Endothelial cell of umbilical vein (primary cell): ENCODE measurements at regions not wholly inside any gene's neighbourhood (a gene's known extent, or its start where the extent isn't known, plus 50 kb on each side); places are given as distances from the start of the nearest gene placed in this dataset.

Experiments used
- BruUV-seq: library from RNA; stranded (reverse); fragments of 400-500 nt; replicated peaks from 2 replicates; lab custom pipeline; 2021; lab: Mats Ljungman, UMichigan
- CTCF ChIA-PET: fragments of 300-600, 350-600 bp; sonication (Branson Sonifier 250); formaldehyde crosslinking; loops from one replicate; lab custom pipeline; 2021; ENCODE audit warnings: antibody characterized with exemption, inconsistent platforms; lab: Charles Lee
- POLR2A ChIA-PET: fragments of 300-600, 350-600 bp; sonication (Branson Sonifier 250); formaldehyde crosslinking; loops from one replicate; lab custom pipeline; 2021; ENCODE audit warnings: antibody characterized with exemption, inconsistent platforms; lab: Charles Lee
- DNase-seq: peaks from one replicate; pipeline ENCODE4 v3.0.0-alpha.2; 2011; ENCODE audit warnings: low read depth, low spot score
- FAIRE-seq: peaks from 2 replicates; lab custom pipeline; 2011; peaks lifted over from hg19 to GRCh38; lab: Jason Lieb, UNC
- H2AFZ ChIP-seq: 2 replicates; pipeline ENCODE4 v1.6.0; 2012; ENCODE audit warnings: low read depth, low read length, control low read depth, inconsistent platforms
- H3K27ac ChIP-seq: 2 replicates; pipeline ENCODE4 v1.5.1; 2011; ENCODE audit warnings: low read depth, mild to moderate bottlenecking, control low read depth, low read length, moderate library complexity; ENCODE audit not compliant: insufficient read depth
- H3K27me3 ChIP-seq, 2 experiments: 2 replicates each; pipeline versions ENCODE4 v1.6.0 to v1.6.1; 2011; ENCODE audit warnings: low read length in 2 of 2, mixed read lengths in 1 of 2; ENCODE audit not compliant: control insufficient read depth in 2 of 2, insufficient read depth in 2 of 2
- H3K36me3 ChIP-seq, 2 experiments: 2 replicates in 1 of 2; 3 replicates in 1 of 2; pipeline ENCODE4 v1.5.1; 2011; ENCODE audit warnings: low read length in 2 of 2, mild to moderate bottlenecking in 1 of 2, moderate library complexity in 1 of 2; ENCODE audit not compliant: control insufficient read depth in 2 of 2, insufficient read depth in 2 of 2; ENCODE audit errors: extremely low read depth in 1 of 2
- H3K4me1 ChIP-seq: 3 replicates; pipeline ENCODE4 v1.5.1; 2011; ENCODE audit warnings: mild to moderate bottlenecking, low read length; ENCODE audit not compliant: control insufficient read depth, insufficient read depth; ENCODE audit errors: extremely low read depth
- H3K4me2 ChIP-seq: 2 replicates; pipeline ENCODE4 v1.6.1; 2011; ENCODE audit warnings: low read length, control low read depth, mixed read lengths; ENCODE audit not compliant: insufficient read depth
- H3K4me3 ChIP-seq, 3 experiments: fragments of 200-600 bp in 1 of 3; sonication (generic), shearing (Covaris generic) in 1 of 3; replicated peaks in 1 of 3; 2 replicates each; pipeline ENCODE4 v1.5.1; 2011 to 2016; ENCODE audit warnings: control low read depth in 3 of 3, low read length in 3 of 3, mild to moderate bottlenecking in 2 of 3, inconsistent platforms in 1 of 3, low read depth in 1 of 3, moderate library complexity in 1 of 3; ENCODE audit not compliant: insufficient read depth in 1 of 3
- H3K79me2 ChIP-seq: 2 replicates; pipeline ENCODE4 v1.6.0; 2012; ENCODE audit warnings: low read length, inconsistent platforms; ENCODE audit not compliant: control insufficient read depth, insufficient read depth
- H3K9ac ChIP-seq: replicated peaks from 2 replicates; pipeline ENCODE3; 2011; ENCODE audit warnings: low read length, control low read depth; ENCODE audit not compliant: insufficient read depth; ENCODE audit errors: extremely low read depth
- H3K9me1 ChIP-seq: replicated peaks from 3 replicates; pipeline ENCODE4 v1.6.0; 2011; ENCODE audit warnings: mild to moderate bottlenecking, low read length; ENCODE audit not compliant: control insufficient read depth, insufficient read depth; ENCODE audit errors: extremely low read depth
- H3K9me3 ChIP-seq: replicated peaks from 2 replicates; pipeline ENCODE4 v1.5.1; 2012; ENCODE audit warnings: low read length, inconsistent platforms; ENCODE audit not compliant: control insufficient read depth, insufficient read depth
- H4K20me1 ChIP-seq: replicated peaks from 2 replicates; pipeline ENCODE3; 2011; ENCODE audit warnings: mild to moderate bottlenecking, low read length; ENCODE audit not compliant: control insufficient read depth, insufficient read depth; ENCODE audit errors: extremely low read depth
- EZH2 ChIP-seq: IDR thresholded peaks from 2 replicates; pipeline ENCODE4 v1.6.1; 2012; ENCODE audit warnings: borderline replicate concordance, low read depth, mild to moderate bottlenecking, moderate library complexity, low read length, inconsistent platforms; ENCODE audit not compliant: severe bottlenecking
- FOS ChIP-seq: IDR thresholded peaks from 2 replicates; pipeline ENCODE4 v1.6.1; 2011; ENCODE audit warnings: mild to moderate bottlenecking, low read length, moderate library complexity, borderline replicate concordance; ENCODE audit not compliant: insufficient read depth
- GATA2 ChIP-seq: IDR thresholded peaks from 2 replicates; pipeline ENCODE4 v1.7.0; 2011; ENCODE audit warnings: low read depth, mild to moderate bottlenecking, moderate library complexity, mixed read lengths, low read length; ENCODE audit not compliant: insufficient read length, insufficient read depth
- JUN ChIP-seq: IDR thresholded peaks from 2 replicates; pipeline ENCODE4 v1.6.1; 2011; ENCODE audit warnings: borderline replicate concordance, low read depth; ENCODE audit not compliant: insufficient read length, insufficient read depth
- MAX ChIP-seq: IDR thresholded peaks from 2 replicates; pipeline ENCODE4 v1.6.1; 2011; ENCODE audit not compliant: insufficient read depth, insufficient read length
- MYC ChIP-seq: IDR thresholded peaks from one replicate; pipeline ENCODE4 v1.6.1; 2011; ENCODE audit warnings: mild to moderate bottlenecking, low read depth, low read length
- POLR2A ChIP-seq: IDR thresholded peaks from 2 replicates; pipeline ENCODE4 v1.6.1; 2012; ENCODE audit warnings: low read depth, mild to moderate bottlenecking, control low read depth, low read length
- POLR2AphosphoS5 ChIP-seq: IDR thresholded peaks from 2 replicates; pipeline ENCODE4 v1.6.1; 2012; ENCODE audit warnings: low read depth, mild to moderate bottlenecking, control low read depth, low read length, moderate library complexity; ENCODE audit not compliant: insufficient read depth
- dilution Hi-C: fragments of 300-500 bp; cut with MboI; formaldehyde crosslinking; loops from one replicate; pipeline ENCODE4 v1.15.0; 2019; ENCODE audit warnings: low sequenced_read_pairs; ENCODE audit not compliant: extremely low pct_ligation_motif_present
- intact Hi-C: fragments of 100-400 bp; cut with micrococcal nuclease; formaldehyde crosslinking; loops from one replicate; pipeline ENCODE4 v1.10.0; 2022
- TF ChIP-seq, protein P1 (sequence below), 2 donors: IDR thresholded peaks; 1 replicate in 1 of 2; 2 replicates in 1 of 2; pipeline ENCODE4 v1.5.1; 2011; ENCODE audit warnings: low read length in 2 of 2, mild to moderate bottlenecking in 2 of 2, moderate library complexity in 2 of 2, control low read depth in 1 of 2, inconsistent platforms in 1 of 2, low read depth in 1 of 2; ENCODE audit not compliant: insufficient read depth in 1 of 2; ENCODE audit errors: extremely low read depth in 1 of 2

DNA sequence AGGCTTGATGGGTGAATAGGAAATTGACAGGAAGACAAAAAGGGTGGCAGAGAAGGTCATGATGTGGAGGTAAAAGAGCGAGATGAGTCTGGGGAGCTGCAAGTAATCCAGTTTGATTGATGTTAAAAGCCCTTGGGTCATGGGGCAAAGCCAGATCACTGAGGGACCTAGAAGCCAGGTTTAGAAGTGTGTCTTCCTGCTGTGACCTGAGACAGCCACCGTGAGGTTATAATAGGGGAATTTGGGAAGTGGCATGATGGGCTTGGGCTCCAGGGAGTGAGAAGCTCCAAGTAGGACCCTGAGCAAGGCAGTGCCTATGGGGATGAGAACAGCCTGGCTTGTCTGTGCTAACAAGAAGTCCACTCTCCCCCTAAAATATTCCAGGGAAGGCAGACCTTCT lies 298.5 kb downstream of the RPLP1 start:
- ChIA-PET CTCF (interaction anchor here (0.7 kb wide), 1 partner anchor 612 kb away, joined by 3 read pairs; no protein-coding TSS in a partner anchor), POLR2A (no interaction called here)
- Histone ChIP-seq H3K79me2 (no peaks in the 10 kb centered on the region), H3K4me1 (no peaks in the 10 kb centered on the region), H4K20me1 (no peaks in the 10 kb centered on the region), H3K9me1 (no peaks in the 10 kb centered on the region), H3K4me2 (no peak overlapping the region), H3K27ac (no peak overlapping the region), H3K9ac (no peak overlapping the region), H3K36me3 (no peaks in the 10 kb centered on the region), H3K4me3 (no peak overlapping the region), H3K27me3 (no peaks in the 10 kb centered on the region), H2AFZ (no peak overlapping the region), H3K9me3 (no peaks in the 10 kb centered on the region)
- DNase-seq: no peak
- FAIRE-seq: no peak
- dilution Hi-C loops (no loop called here), intact Hi-C loops (loop anchor here (10.0 kb wide), 1 partner anchor 724 kb away; no protein-coding TSS in a partner anchor)
- TF ChIP-seq EZH2: no peak
- no peak for TF ChIP-seq POLR2AphosphoS5
- no peak for TF ChIP-seq MAX
- no peak for TF ChIP-seq FOS
- no peak for TF ChIP-seq POLR2A
- no peak for TF ChIP-seq GATA2
- no TSS peak for BruUV-seq

DNA sequence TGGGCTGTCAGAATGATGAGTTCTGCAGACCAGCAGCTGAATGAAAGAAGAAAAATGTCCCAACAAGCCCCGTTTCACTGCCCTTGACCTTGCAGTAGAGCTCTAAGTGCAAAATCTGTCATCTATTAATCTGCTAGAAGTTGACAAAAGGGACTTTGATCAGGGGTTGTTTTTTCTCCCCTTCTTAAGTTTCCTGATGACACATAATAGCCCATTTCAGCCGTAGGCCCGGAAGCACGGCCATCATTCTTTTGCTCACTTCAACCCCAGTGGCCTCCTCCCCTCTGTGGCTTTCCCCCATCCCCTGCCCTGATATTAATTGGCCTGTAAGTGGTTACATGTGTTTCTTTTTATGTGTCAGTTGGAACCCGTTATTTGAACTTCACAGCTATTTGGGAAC lies 298.9 kb downstream of the RPLP1 start:
- Histone ChIP-seq H3K36me3 (no peaks in the 10 kb centered on the region), H2AFZ (no peak overlapping the region), H3K9me1 (no peaks in the 10 kb centered on the region), H3K27me3 (no peaks in the 10 kb centered on the region), H3K79me2 (no peaks in the 10 kb centered on the region), H3K27ac (no peak overlapping the region), H3K4me2 (no peak overlapping the region), H3K4me1 (no peaks in the 10 kb centered on the region), H3K9ac (no peak overlapping the region), H3K4me3 (no peak overlapping the region), H3K9me3 (no peaks in the 10 kb centered on the region), H4K20me1 (no peaks in the 10 kb centered on the region)
- dilution Hi-C loops (no loop called here), intact Hi-C loops (loop anchor here (10.0 kb wide), 1 partner anchor 723 kb away; no protein-coding TSS in a partner anchor)
- ChIA-PET CTCF (interaction anchor here (0.7 to 1.8 kb wide), 2 partner anchors 7 to 612 kb away, joined by 3 to 5 read pairs; no protein-coding TSS in a partner anchor), POLR2A (no interaction called here)
- no TSS peak for BruUV-seq
- FAIRE-seq: no peak
- no peak for DNase-seq
- TF ChIP-seq MAX (no peak), MYC (no peak), POLR2A (no peak), JUN (no peak), FOS (no peak), POLR2AphosphoS5 (no peak), EZH2 (no peak), GATA2 (no peak)
- TF ChIP-seq, protein P1, sequence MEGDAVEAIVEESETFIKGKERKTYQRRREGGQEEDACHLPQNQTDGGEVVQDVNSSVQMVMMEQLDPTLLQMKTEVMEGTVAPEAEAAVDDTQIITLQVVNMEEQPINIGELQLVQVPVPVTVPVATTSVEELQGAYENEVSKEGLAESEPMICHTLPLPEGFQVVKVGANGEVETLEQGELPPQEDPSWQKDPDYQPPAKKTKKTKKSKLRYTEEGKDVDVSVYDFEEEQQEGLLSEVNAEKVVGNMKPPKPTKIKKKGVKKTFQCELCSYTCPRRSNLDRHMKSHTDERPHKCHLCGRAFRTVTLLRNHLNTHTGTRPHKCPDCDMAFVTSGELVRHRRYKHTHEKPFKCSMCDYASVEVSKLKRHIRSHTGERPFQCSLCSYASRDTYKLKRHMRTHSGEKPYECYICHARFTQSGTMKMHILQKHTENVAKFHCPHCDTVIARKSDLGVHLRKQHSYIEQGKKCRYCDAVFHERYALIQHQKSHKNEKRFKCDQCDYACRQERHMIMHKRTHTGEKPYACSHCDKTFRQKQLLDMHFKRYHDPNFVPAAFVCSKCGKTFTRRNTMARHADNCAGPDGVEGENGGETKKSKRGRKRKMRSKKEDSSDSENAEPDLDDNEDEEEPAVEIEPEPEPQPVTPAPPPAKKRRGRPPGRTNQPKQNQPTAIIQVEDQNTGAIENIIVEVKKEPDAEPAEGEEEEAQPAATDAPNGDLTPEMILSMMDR (IDR thresholded peaks at IDR 0.05; ENCODE audit: extremely low read depth in 1 of 2, insufficient read depth in 1 of 2, low read depth in 1 of 2, low read length in 2 of 2): no peak
